CD8-positive, alpha-beta memory T cell (primary cell): ENCODE measurements at regions not wholly inside any gene's neighbourhood (a gene's known extent, or its start where the extent isn't known, plus 50 kb on each side); places are given as distances from the start of the nearest gene placed in this dataset.

ENCODE experiments used
- CTCF ChIA-PET: fragments of 350-600 bp; sonication (Branson Sonifier 250); formaldehyde crosslinking; loops from one replicate; lab custom pipeline; 2021; ENCODE audit warnings: antibody characterized with exemption; lab: Charles Lee
- POLR2A ChIA-PET: fragments of 350-600 bp; sonication (Branson Sonifier 250); formaldehyde crosslinking; loops from one replicate; lab custom pipeline; 2021; ENCODE audit warnings: antibody characterized with exemption; lab: Charles Lee
- DNase-seq, 5 donors: peaks; one replicate each; pipeline versions ENCODE4 v3.0.0 to v3.0.0-alpha.2; 2020 to 2022; ENCODE audit warnings: mixed read lengths in 1 of 5
- H3K27ac ChIP-seq: one replicate; pipeline ENCODE4 v1.7.0; 2013; ENCODE audit warnings: low read depth, mild to moderate bottlenecking, low read length, moderate library complexity
- H3K27me3 ChIP-seq: 2 replicates; pipeline ENCODE4 v1.7.0; 2013; ENCODE audit warnings: low read length, mild to moderate bottlenecking; ENCODE audit not compliant: insufficient read depth, poor library complexity, severe bottlenecking
- H3K36me3 ChIP-seq: 2 replicates; pipeline ENCODE4 v1.7.0; 2013; ENCODE audit warnings: mild to moderate bottlenecking, low read length, moderate library complexity; ENCODE audit not compliant: insufficient read depth
- H3K4me1 ChIP-seq: 2 replicates; pipeline ENCODE4 v1.7.0; 2013; ENCODE audit warnings: mild to moderate bottlenecking, low read length, moderate library complexity; ENCODE audit not compliant: insufficient read depth
- H3K4me3 ChIP-seq: 2 replicates; pipeline ENCODE4 v1.7.0; 2013; ENCODE audit warnings: mild to moderate bottlenecking, low read length
- H3K9me3 ChIP-seq: 2 replicates; pipeline ENCODE4 v1.7.0; 2013; ENCODE audit warnings: mild to moderate bottlenecking, low read length
- H3K27ac Mint-ChIP-seq, 8 donors: one replicate each; pipeline ENCODE4 v1.8.0; 2020 to 2021; ENCODE audit warnings: mixed read lengths in 8 of 8, mild to moderate bottlenecking in 6 of 8, inconsistent platforms in 3 of 8, moderate library complexity in 3 of 8
- H3K27me3 Mint-ChIP-seq, 2 donors: one replicate each; pipeline ENCODE4 v1.8.0; 2020 to 2021; ENCODE audit warnings: mixed read lengths in 2 of 2, mild to moderate bottlenecking in 1 of 2, moderate library complexity in 1 of 2
- H3K36me3 Mint-ChIP-seq, 3 donors: one replicate each; pipeline ENCODE4 v1.8.0; 2020 to 2021; ENCODE audit warnings: mixed read lengths in 3 of 3, inconsistent platforms in 1 of 3, mild to moderate bottlenecking in 1 of 3
- H3K4me1 Mint-ChIP-seq, 3 donors: one replicate each; pipeline ENCODE4 v1.8.0; 2020 to 2021; ENCODE audit warnings: mixed read lengths in 3 of 3, inconsistent platforms in 1 of 3, mild to moderate bottlenecking in 1 of 3
- H3K4me3 Mint-ChIP-seq, 7 donors: one replicate each; pipeline ENCODE4 v1.8.0; 2020 to 2021; ENCODE audit warnings: mixed read lengths in 7 of 7, mild to moderate bottlenecking in 6 of 7, moderate library complexity in 4 of 7, inconsistent platforms in 2 of 7
- H3K9me3 Mint-ChIP-seq, 5 donors: one replicate each; pipeline ENCODE4 v1.8.0; 2020 to 2022; ENCODE audit warnings: mixed read lengths in 5 of 5, mild to moderate bottlenecking in 3 of 5, moderate library complexity in 2 of 5, inconsistent platforms in 1 of 5

- CTCF ChIA-PET, result no interaction called here
- H3K36me3 ChIP-seq, result no peaks in the 10 kb centered on the region
- no peaks in the 10 kb centered on the region for H3K4me1 Mint-ChIP-seq
Measured at GRCh38 chr5:165457859-165458481, 1952.6 kb downstream of the MAT2B start.

GRCh38 chr5:165459232-165459631, 1953.8 kb downstream of the MAT2B start:
- H3K9me3 Mint-ChIP-seq, result peaks cover 4 to 20% (median 9%) of the 10 kb centered on the region in 5 donors
- H3K27ac ChIP-seq, result no peak overlapping the region
- H3K36me3 ChIP-seq, result no peaks in the 10 kb centered on the region
- ChIA-PET CTCF (no interaction called here), POLR2A (no interaction called here)
- no peaks in the 10 kb centered on the region for H3K4me1 Mint-ChIP-seq
- H3K4me3 ChIP-seq, result no peak overlapping the region
- no peaks in the 10 kb centered on the region for H3K36me3 Mint-ChIP-seq
- H3K27ac Mint-ChIP-seq, result no peak overlapping the region
- no peaks in the 10 kb centered on the region for H3K4me1 ChIP-seq
- H3K27me3 ChIP-seq, result no peaks in the 10 kb centered on the region
- DNase-seq, result no peak
- no peak overlapping the region for H3K4me3 Mint-ChIP-seq
- H3K27me3 Mint-ChIP-seq, result no peaks in the 10 kb centered on the region
- H3K9me3 ChIP-seq, result no peaks in the 10 kb centered on the region

More at GRCh38 chr5:165457859-165458481, 1952.6 kb downstream of the MAT2B start:
- H3K4me1 ChIP-seq, result no peaks in the 10 kb centered on the region
- Mint-ChIP-seq H3K4me3 (no peak overlapping the region), H3K27ac (no peak overlapping the region), H3K27me3 (no peaks in the 10 kb centered on the region), H3K9me3 (peaks cover 0 to 11% (median 4%) of the 10 kb centered on the region in 5 donors), H3K36me3 (no peaks in the 10 kb centered on the region)
- H3K27me3 ChIP-seq, result no peaks in the 10 kb centered on the region
- H3K27ac ChIP-seq, result no peak overlapping the region
- no peak overlapping the region for H3K4me3 ChIP-seq
- H3K9me3 ChIP-seq, result no peaks in the 10 kb centered on the region
- no peak for DNase-seq
- POLR2A ChIA-PET, result no interaction called here

GRCh38 chr5:165460911-165461310, 1955.5 kb downstream of the MAT2B start:
- H3K36me3 ChIP-seq, result no peaks in the 10 kb centered on the region
- ChIA-PET POLR2A (no interaction called here), CTCF (no interaction called here)
- no peaks in the 10 kb centered on the region for H3K4me1 ChIP-seq
- Mint-ChIP-seq H3K27ac (no peak overlapping the region), H3K9me3 (peaks cover 4 to 21% (median 13%) of the 10 kb centered on the region in 5 donors), H3K27me3 (no peaks in the 10 kb centered on the region), H3K4me1 (no peaks in the 10 kb centered on the region), H3K36me3 (no peaks in the 10 kb centered on the region), H3K4me3 (no peak overlapping the region)
- H3K27ac ChIP-seq, result no peak overlapping the region
- H3K27me3 ChIP-seq, result no peaks in the 10 kb centered on the region
- H3K9me3 ChIP-seq, result no peaks in the 10 kb centered on the region
- DNase-seq, result no peak
- no peak overlapping the region for H3K4me3 ChIP-seq

GRCh38 chr5:165477546-165477945, 1972.1 kb downstream of the MAT2B start:
- peaks cover 0 to 22% (median 7%) of the 10 kb centered on the region in 5 donors for H3K9me3 Mint-ChIP-seq
- no peaks in the 10 kb centered on the region for H3K27me3 Mint-ChIP-seq
- H3K4me1 ChIP-seq, result no peaks in the 10 kb centered on the region
- no peak overlapping the region for H3K27ac Mint-ChIP-seq
- H3K4me3 ChIP-seq, result no peak overlapping the region
- ChIA-PET POLR2A (no interaction called here), CTCF (no interaction called here)
- no peak overlapping the region for H3K4me3 Mint-ChIP-seq
- DNase-seq, result no peak
- no peak overlapping the region for H3K27ac ChIP-seq
- no peaks in the 10 kb centered on the region for H3K36me3 ChIP-seq
- no peaks in the 10 kb centered on the region for H3K27me3 ChIP-seq
- no peaks in the 10 kb centered on the region for H3K9me3 ChIP-seq
- H3K36me3 Mint-ChIP-seq, result no peaks in the 10 kb centered on the region
- no peaks in the 10 kb centered on the region for H3K4me1 Mint-ChIP-seq

GRCh38 chr5:165495829-165496380, 1990.5 kb downstream of the MAT2B start:
- POLR2A ChIA-PET, result no interaction called here
- no peaks in the 10 kb centered on the region for H3K4me1 Mint-ChIP-seq

GRCh38 chr5:165497707-165498106, 1992.3 kb downstream of the MAT2B start:
- no peak overlapping the region for H3K4me3 Mint-ChIP-seq
- H3K4me1 Mint-ChIP-seq, result no peaks in the 10 kb centered on the region
- ChIA-PET POLR2A (no interaction called here), CTCF (no interaction called here)
- Histone ChIP-seq H3K36me3 (no peaks in the 10 kb centered on the region), H3K4me1 (no peaks in the 10 kb centered on the region), H3K27ac (no peak overlapping the region), H3K9me3 (no peaks in the 10 kb centered on the region), H3K4me3 (no peak overlapping the region), H3K27me3 (no peaks in the 10 kb centered on the region)
- DNase-seq, result no peak
- no peaks in the 10 kb centered on the region for H3K27me3 Mint-ChIP-seq
- H3K9me3 Mint-ChIP-seq, result peaks cover 1 to 11% (median 8%) of the 10 kb centered on the region in 5 donors
- H3K36me3 Mint-ChIP-seq, result no peaks in the 10 kb centered on the region
- H3K27ac Mint-ChIP-seq, result no peak overlapping the region

More at GRCh38 chr5:165495829-165496380, 1990.5 kb downstream of the MAT2B start:
- Mint-ChIP-seq H3K9me3 (peaks cover 0 to 11% (median 8%) of the 10 kb centered on the region in 5 donors), H3K27me3 (no peaks in the 10 kb centered on the region), H3K4me3 (no peak overlapping the region), H3K27ac (no peak overlapping the region), H3K36me3 (no peaks in the 10 kb centered on the region)
- no peaks in the 10 kb centered on the region for H3K36me3 ChIP-seq
- H3K4me3 ChIP-seq, result no peak overlapping the region
- H3K4me1 ChIP-seq, result no peaks in the 10 kb centered on the region
- DNase-seq, result no peak
- no peaks in the 10 kb centered on the region for H3K9me3 ChIP-seq
- CTCF ChIA-PET, result no interaction called here
- H3K27ac ChIP-seq, result no peak overlapping the region
- H3K27me3 ChIP-seq, result no peaks in the 10 kb centered on the region

GRCh38 chr5:165502893-165503691, 1997.7 kb downstream of the MAT2B start:
- H3K4me3 Mint-ChIP-seq, result no peak overlapping the region
- no peaks in the 10 kb centered on the region for H3K4me1 Mint-ChIP-seq
- Histone ChIP-seq H3K27me3 (no peaks in the 10 kb centered on the region), H3K9me3 (no peaks in the 10 kb centered on the region), H3K36me3 (no peaks in the 10 kb centered on the region), H3K4me3 (no peak overlapping the region), H3K4me1 (no peaks in the 10 kb centered on the region), H3K27ac (no peak overlapping the region)
- no peaks in the 10 kb centered on the region for H3K27me3 Mint-ChIP-seq
- POLR2A ChIA-PET, result no interaction called here
- peaks cover 4 to 14% (median 8%) of the 10 kb centered on the region in 5 donors for H3K9me3 Mint-ChIP-seq
- no peak for DNase-seq
- no peak overlapping the region for H3K27ac Mint-ChIP-seq
- CTCF ChIA-PET, result no interaction called here
- H3K36me3 Mint-ChIP-seq, result no peaks in the 10 kb centered on the region

- Histone ChIP-seq H3K36me3 (no peaks in the 10 kb centered on the region), H3K9me3 (no peaks in the 10 kb centered on the region), H3K4me1 (no peaks in the 10 kb centered on the region), H3K4me3 (no peak overlapping the region), H3K27ac (no peak overlapping the region), H3K27me3 (no peaks in the 10 kb centered on the region)
- no peak for DNase-seq
- Mint-ChIP-seq H3K4me3 (no peak overlapping the region), H3K4me1 (no peaks in the 10 kb centered on the region), H3K9me3 (peaks cover 6 to 20% (median 8%) of the 10 kb centered on the region in 5 donors), H3K36me3 (no peaks in the 10 kb centered on the region), H3K27ac (no peak overlapping the region), H3K27me3 (no peaks in the 10 kb centered on the region)
- POLR2A ChIA-PET, result no interaction called here
- CTCF ChIA-PET, result no interaction called here
Measured at GRCh38 chr5:165504674-165505073, 1999.3 kb downstream of the MAT2B start.
